CD4-positive, alpha-beta T cell (primary cell): ENCODE measurements at regions not wholly inside any gene's neighbourhood (a gene's known extent, or its start where the extent isn't known, plus 50 kb on each side); places are given as distances from the start of the nearest gene placed in this dataset.

Experiments used
- ATAC-seq: fragments of 200-7000 bp; cut with Tn5 transposase; one replicate; pipeline ENCODE4 v1.10.0; 2022; ENCODE audit warnings: mild to moderate bottlenecking; ENCODE audit not compliant: poor library complexity
- CTCF ChIA-PET: fragments of 350-600 bp; sonication (Branson Sonifier 250); formaldehyde crosslinking; loops from one replicate; lab custom pipeline; 2021; ENCODE audit warnings: antibody characterized with exemption, inconsistent platforms; lab: Charles Lee
- POLR2A ChIA-PET: fragments of 350-600 bp; sonication (Branson Sonifier 250); formaldehyde crosslinking; loops from one replicate; lab custom pipeline; 2021; ENCODE audit warnings: antibody characterized with exemption, inconsistent platforms; lab: Charles Lee
- DNase-seq, 14 experiments: peaks; one replicate each; pipeline ENCODE4 v3.0.0-alpha.2; 2013 to 2020; ENCODE audit warnings: mixed read lengths in 2 of 14
- H3K27ac ChIP-seq, 2 donors: one replicate each; pipeline versions ENCODE4 v1.5.1 to v1.7.0; 2013; ENCODE audit warnings: low read length in 2 of 2, low read depth in 1 of 2, mild to moderate bottlenecking in 1 of 2
- H3K27me3 ChIP-seq, 2 experiments: 1 replicate in 1 of 2; 2 replicates in 1 of 2; pipeline versions ENCODE4 v1.6.1 to v1.7.0; 2013; ENCODE audit warnings: low read length in 2 of 2, control low read depth in 1 of 2, mild to moderate bottlenecking in 1 of 2, moderate library complexity in 1 of 2; ENCODE audit not compliant: insufficient read depth in 2 of 2, control insufficient read depth in 1 of 2
- H3K36me3 ChIP-seq: one replicate; pipeline ENCODE4 v1.6.1; 2013; ENCODE audit warnings: low read length, control low read depth; ENCODE audit not compliant: insufficient read depth
- H3K4me1 ChIP-seq: one replicate; pipeline ENCODE4 v1.6.1; 2013; ENCODE audit warnings: low read length, control low read depth; ENCODE audit not compliant: insufficient read depth
- H3K4me3 ChIP-seq: one replicate; pipeline ENCODE4 v1.5.1; 2013; ENCODE audit warnings: mild to moderate bottlenecking, low read length, moderate library complexity
- H3K9me3 ChIP-seq, 2 experiments: 1 replicate in 1 of 2; 2 replicates in 1 of 2; pipeline versions ENCODE4 v1.6.1 to v1.7.0; 2013; ENCODE audit warnings: low read length in 2 of 2, mild to moderate bottlenecking in 2 of 2, control low read depth in 1 of 2, moderate library complexity in 1 of 2; ENCODE audit not compliant: control insufficient read depth in 1 of 2, insufficient read depth in 1 of 2
- H3K27ac Mint-ChIP-seq: one replicate; pipeline ENCODE4 v1.8.0; 2020; ENCODE audit warnings: mixed read lengths
- H3K27me3 Mint-ChIP-seq: one replicate; pipeline ENCODE4 v1.8.0; 2021; ENCODE audit warnings: mixed read lengths
- H3K36me3 Mint-ChIP-seq: one replicate; pipeline ENCODE4 v1.8.0; 2021; ENCODE audit warnings: low read depth, mixed read lengths
- H3K4me1 Mint-ChIP-seq: one replicate; pipeline ENCODE4 v1.8.0; 2021; ENCODE audit warnings: low read depth, mixed read lengths
- H3K4me3 Mint-ChIP-seq: one replicate; pipeline ENCODE4 v1.8.0; 2020; ENCODE audit warnings: mild to moderate bottlenecking, mixed read lengths
- H3K9me3 Mint-ChIP-seq: one replicate; pipeline ENCODE4 v1.8.0; 2020; ENCODE audit warnings: mixed read lengths
- intact Hi-C, 2 experiments: fragments of 100-400 bp; cut with DNase I in 1 of 2; cut with micrococcal nuclease in 1 of 2; formaldehyde crosslinking; loops; one replicate each; pipeline versions ENCODE4 v1.15.1 to v1.9.0; 2023 to 2025; cut with DNase I, micrococcal nuclease
- TF ChIP-seq, protein P1 (sequence below): fragments of 200-600 bp; IDR thresholded peaks from one replicate; pipeline ENCODE4 v1.8.0; 2022; ENCODE audit warnings: antibody characterized with exemption, mild to moderate bottlenecking

DNA sequence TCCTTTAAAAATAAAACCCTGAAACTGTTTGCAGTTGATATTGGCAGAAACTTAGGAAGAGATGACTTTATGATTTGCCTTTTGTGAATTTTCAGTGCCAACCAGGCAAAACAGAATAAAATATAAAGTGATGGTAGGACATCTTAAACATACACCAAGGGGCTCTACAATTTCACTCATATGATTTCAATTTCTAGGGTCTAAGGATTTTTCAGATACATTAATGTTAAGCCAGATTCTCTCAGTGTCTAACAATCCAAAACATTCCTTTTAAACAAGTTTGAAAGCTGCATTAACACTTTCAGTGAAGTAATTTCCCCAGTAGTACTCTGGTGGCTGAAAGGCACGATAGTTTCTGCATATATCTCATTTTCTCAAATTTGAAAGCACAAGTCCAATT lies 1262.0 kb upstream of the ADGRL3 start:
- Histone ChIP-seq H3K4me3 (no peak overlapping the region), H3K27me3 (no peaks in the 10 kb centered on the region), H3K4me1 (no peaks in the 10 kb centered on the region), H3K27ac (no peak overlapping the region), H3K36me3 (no peaks in the 10 kb centered on the region), H3K9me3 (no peaks in the 10 kb centered on the region)
- no peaks in the 10 kb centered on the region for H3K27me3 Mint-ChIP-seq
- TF ChIP-seq, protein P1, sequence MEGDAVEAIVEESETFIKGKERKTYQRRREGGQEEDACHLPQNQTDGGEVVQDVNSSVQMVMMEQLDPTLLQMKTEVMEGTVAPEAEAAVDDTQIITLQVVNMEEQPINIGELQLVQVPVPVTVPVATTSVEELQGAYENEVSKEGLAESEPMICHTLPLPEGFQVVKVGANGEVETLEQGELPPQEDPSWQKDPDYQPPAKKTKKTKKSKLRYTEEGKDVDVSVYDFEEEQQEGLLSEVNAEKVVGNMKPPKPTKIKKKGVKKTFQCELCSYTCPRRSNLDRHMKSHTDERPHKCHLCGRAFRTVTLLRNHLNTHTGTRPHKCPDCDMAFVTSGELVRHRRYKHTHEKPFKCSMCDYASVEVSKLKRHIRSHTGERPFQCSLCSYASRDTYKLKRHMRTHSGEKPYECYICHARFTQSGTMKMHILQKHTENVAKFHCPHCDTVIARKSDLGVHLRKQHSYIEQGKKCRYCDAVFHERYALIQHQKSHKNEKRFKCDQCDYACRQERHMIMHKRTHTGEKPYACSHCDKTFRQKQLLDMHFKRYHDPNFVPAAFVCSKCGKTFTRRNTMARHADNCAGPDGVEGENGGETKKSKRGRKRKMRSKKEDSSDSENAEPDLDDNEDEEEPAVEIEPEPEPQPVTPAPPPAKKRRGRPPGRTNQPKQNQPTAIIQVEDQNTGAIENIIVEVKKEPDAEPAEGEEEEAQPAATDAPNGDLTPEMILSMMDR = no peak
- intact Hi-C loops = no loop called here
- ChIA-PET POLR2A (interaction anchor here (0.6 kb wide), 1 partner anchor 60 kb away, joined by 3 read pairs; no protein-coding TSS in a partner anchor), CTCF (no interaction called here)
- no peak overlapping the region for H3K4me3 Mint-ChIP-seq
- H3K27ac Mint-ChIP-seq = no peak overlapping the region
- no peak for DNase-seq
- H3K4me1 Mint-ChIP-seq = no peaks in the 10 kb centered on the region
- H3K36me3 Mint-ChIP-seq = no peaks in the 10 kb centered on the region
- ATAC-seq = no peak
- peaks cover 8% of the 10 kb centered on the region for H3K9me3 Mint-ChIP-seq

DNA sequence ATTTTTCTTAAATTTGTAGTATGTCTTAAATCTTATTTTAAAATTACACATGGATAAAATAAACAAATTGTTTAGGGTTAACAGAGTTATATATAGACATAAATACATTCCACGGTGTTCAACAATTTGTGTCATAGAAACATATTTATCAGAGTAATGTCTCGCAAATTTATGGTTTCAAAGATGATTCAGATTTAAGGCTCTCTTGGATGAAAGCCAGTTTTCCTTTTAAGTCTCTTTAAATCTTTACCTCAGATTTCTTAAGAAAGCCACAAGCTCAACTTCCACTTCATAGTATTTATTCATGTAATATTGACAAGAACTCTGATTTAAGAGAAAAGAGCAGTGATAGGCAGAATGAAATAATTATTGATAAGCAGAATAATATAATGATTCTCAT lies 1254.8 kb upstream of the ADGRL3 start:
- TF ChIP-seq, protein P1 = no peak
- Mint-ChIP-seq H3K36me3 (no peaks in the 10 kb centered on the region), H3K4me3 (no peak overlapping the region), H3K27me3 (no peaks in the 10 kb centered on the region), H3K4me1 (no peaks in the 10 kb centered on the region), H3K27ac (no peak overlapping the region), H3K9me3 (peaks cover 6% of the 10 kb centered on the region)
- CTCF ChIA-PET = no interaction called here
- Histone ChIP-seq H3K4me1 (no peaks in the 10 kb centered on the region), H3K27ac (no peak overlapping the region), H3K27me3 (no peaks in the 10 kb centered on the region), H3K9me3 (peaks cover 3 to 4% of the 10 kb centered on the region in 2 experiments), H3K4me3 (no peak overlapping the region), H3K36me3 (no peaks in the 10 kb centered on the region)
- intact Hi-C loops = no loop called here
- ATAC-seq (no peak), DNase-seq (no peak)
- POLR2A ChIA-PET = no interaction called here

DNA sequence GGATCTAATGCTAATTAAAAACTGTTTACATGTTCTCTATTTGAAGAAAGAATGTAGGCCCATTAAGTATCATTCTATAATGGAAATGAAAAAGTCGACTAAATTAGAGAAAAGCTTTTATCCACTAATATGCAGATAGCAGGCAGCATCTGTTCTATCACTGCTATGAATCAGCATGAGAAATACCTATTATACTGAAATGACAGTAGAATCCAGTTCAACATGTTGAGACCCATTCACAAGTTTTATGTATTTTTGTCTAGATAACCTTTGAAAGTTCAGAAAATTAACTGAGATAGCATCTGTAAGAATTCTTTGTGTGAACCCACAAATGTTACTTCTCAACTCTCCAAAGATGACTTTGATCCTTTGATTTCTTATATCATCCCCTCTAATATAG lies 1254.4 kb upstream of the ADGRL3 start:
- intact Hi-C loops = no loop called here
- H3K36me3 Mint-ChIP-seq = no peaks in the 10 kb centered on the region
- Histone ChIP-seq H3K4me3 (no peak overlapping the region), H3K36me3 (no peaks in the 10 kb centered on the region), H3K27me3 (no peaks in the 10 kb centered on the region), H3K9me3 (peaks cover 3 to 4% of the 10 kb centered on the region in 2 experiments), H3K27ac (no peak overlapping the region), H3K4me1 (no peaks in the 10 kb centered on the region)
- H3K4me1 Mint-ChIP-seq = no peaks in the 10 kb centered on the region
- no peaks in the 10 kb centered on the region for H3K27me3 Mint-ChIP-seq
- POLR2A ChIA-PET = no interaction called here
- CTCF ChIA-PET = interaction anchor here (0.9 kb wide), 1 partner anchor 8 kb away, joined by 3 read pairs; no protein-coding TSS in a partner anchor
- TF ChIP-seq, protein P1 = no peak
- peaks cover 6% of the 10 kb centered on the region for H3K9me3 Mint-ChIP-seq
- DNase-seq (no peak), ATAC-seq (no peak)
- no peak overlapping the region for H3K27ac Mint-ChIP-seq
- no peak overlapping the region for H3K4me3 Mint-ChIP-seq
